ENCODE measurements at regions not wholly inside any gene's neighbourhood (a gene's known extent, or its start where the extent isn't known, plus 50 kb on each side); places are given as distances from the start of the nearest gene placed in this dataset.
A peak's percentile ranks its signal among the peaks of the same experiment; 100 is the strongest.

DNA sequence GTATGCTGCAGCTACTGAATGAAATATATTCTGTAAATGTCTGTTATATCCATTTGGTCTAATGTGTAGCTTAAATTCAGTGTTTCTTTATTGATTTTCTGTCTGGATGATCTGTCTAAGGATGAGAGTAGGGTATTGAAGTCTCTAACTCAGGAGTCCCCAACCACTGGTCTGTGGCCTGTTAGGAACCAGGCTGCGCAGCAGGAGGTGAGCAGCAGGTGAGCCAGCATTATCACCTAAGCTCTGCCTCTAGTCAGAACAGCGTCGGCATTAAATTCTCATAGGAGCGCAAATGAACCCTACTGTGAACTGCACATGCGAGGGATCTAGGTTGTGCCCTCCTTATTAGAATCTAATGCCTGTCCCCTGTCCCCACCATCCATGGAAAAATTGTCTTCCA lies 329.7 kb upstream of the RGS6 start:
- H3K79me1 ChIP-seq (ENCODE audit: low read length), result no peaks in the 10 kb centered on the region
- H2AK5ac ChIP-seq (ENCODE audit: low read length), result no peak overlapping the region
- no CpG with 5 or more reads among the region's 5 CpGs for WGBS (ENCODE audit: extremely low coverage, insufficient coverage, insufficient read length)
- no peaks in the 10 kb centered on the region for H3K9me3 ChIP-seq (ENCODE audit: insufficient read depth, low read depth, low read length)
- H3K79me2 ChIP-seq (ENCODE audit: control insufficient read depth, insufficient read depth, low read length, poor library complexity), result peaks cover 2% of the 10 kb centered on the region
- no peak overlapping the region for H3K9ac ChIP-seq (ENCODE audit: low read length)
- H3K23ac ChIP-seq (ENCODE audit: low read length), result no peak overlapping the region
- no peak overlapping the region for H3K27ac ChIP-seq (ENCODE audit: low read depth, low read length)
- H2BK5ac ChIP-seq (ENCODE audit: low read depth, low read length, poor library complexity), result no peak overlapping the region
- H2BK12ac ChIP-seq (ENCODE audit: low read length), result no peak overlapping the region
- no peak overlapping the region for H3K4ac ChIP-seq (ENCODE audit: low read depth, low read length)
- no peak overlapping the region for H3K18ac ChIP-seq (ENCODE audit: low read length)
- H3K27me3 ChIP-seq (ENCODE audit: insufficient read depth, low read length), result no peaks in the 10 kb centered on the region
- DNase-seq, result no peak
- no peak overlapping the region for H2AFZ ChIP-seq (ENCODE audit: insufficient read depth, low read length, poor library complexity)
- no peak overlapping the region for H4K91ac ChIP-seq (ENCODE audit: low read depth, low read length)
- H3K4me3 ChIP-seq (ENCODE audit: low read depth, low read length), result no peak overlapping the region
- no peak overlapping the region for H4K8ac ChIP-seq (ENCODE audit: low read depth, low read length)
- no peak overlapping the region for H3K4me2 ChIP-seq (ENCODE audit: low read length)
- H4K12ac ChIP-seq (ENCODE audit: low read depth, low read length), result no peak overlapping the region
- no peaks in the 10 kb centered on the region for H3K4me1 ChIP-seq (ENCODE audit: control insufficient read depth in 1 of 2, insufficient read depth in 2 of 2, low read length in 2 of 2)
- H3K36me3 ChIP-seq (ENCODE audit: control insufficient read depth in 1 of 2, insufficient read depth in 2 of 2, low read length in 2 of 2), result peaks cover 0 to 1% of the 10 kb centered on the region in 2 experiments
- H3K14ac ChIP-seq (ENCODE audit: low read length), result no peak overlapping the region
- no peak overlapping the region for H2BK120ac ChIP-seq (ENCODE audit: insufficient read depth, low read length, poor library complexity)

DNA sequence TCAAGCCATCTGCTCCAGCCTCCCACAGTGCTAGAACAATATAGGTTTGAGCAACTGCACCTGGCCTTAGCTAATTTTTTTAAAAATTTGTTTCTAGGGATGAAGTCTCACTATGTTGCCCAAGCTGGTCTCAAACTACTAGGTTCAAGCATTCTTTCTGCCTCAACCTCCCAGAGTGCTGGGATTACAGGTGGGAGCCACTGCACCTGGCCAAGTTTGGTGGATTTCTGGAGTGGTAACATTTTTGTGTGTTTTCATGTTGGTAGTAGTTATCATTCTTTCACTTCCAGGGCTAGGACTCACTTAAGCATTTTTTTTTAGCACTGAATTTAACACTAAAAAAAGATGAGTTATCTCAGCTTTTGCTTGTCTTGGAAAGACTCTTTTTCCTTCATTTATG lies 328.0 kb upstream of the RGS6 start:
- no peak overlapping the region for H3K4me2 ChIP-seq (ENCODE audit: low read length)
- no peak overlapping the region for H2AFZ ChIP-seq (ENCODE audit: insufficient read depth, low read length, poor library complexity)
- H3K9me3 ChIP-seq (ENCODE audit: insufficient read depth, low read depth, low read length), result no peaks in the 10 kb centered on the region
- no peak overlapping the region for H2BK12ac ChIP-seq (ENCODE audit: low read length)
- no peak overlapping the region for H3K27ac ChIP-seq (ENCODE audit: low read depth, low read length)
- H3K18ac ChIP-seq (ENCODE audit: low read length), result no peak overlapping the region
- no peaks in the 10 kb centered on the region for H3K27me3 ChIP-seq (ENCODE audit: insufficient read depth, low read length)
- no peak overlapping the region for H2BK5ac ChIP-seq (ENCODE audit: low read depth, low read length, poor library complexity)
- H3K36me3 ChIP-seq (ENCODE audit: control insufficient read depth in 1 of 2, insufficient read depth in 2 of 2, low read length in 2 of 2), result no peaks in the 10 kb centered on the region
- H4K91ac ChIP-seq (ENCODE audit: low read depth, low read length), result no peak overlapping the region
- no peak overlapping the region for H3K9ac ChIP-seq (ENCODE audit: low read length)
- H3K4me1 ChIP-seq (ENCODE audit: control insufficient read depth in 1 of 2, insufficient read depth in 2 of 2, low read length in 2 of 2), result no peaks in the 10 kb centered on the region
- no peak overlapping the region for H3K23ac ChIP-seq (ENCODE audit: low read length)
- no peak overlapping the region for H3K4ac ChIP-seq (ENCODE audit: low read depth, low read length)
- no peak overlapping the region for H2BK120ac ChIP-seq (ENCODE audit: insufficient read depth, low read length, poor library complexity)
- H4K12ac ChIP-seq (ENCODE audit: low read depth, low read length), result no peak overlapping the region
- no peak overlapping the region for H4K8ac ChIP-seq (ENCODE audit: low read depth, low read length)
- H3K14ac ChIP-seq (ENCODE audit: low read length), result no peak overlapping the region
- no peak overlapping the region for H3K4me3 ChIP-seq (ENCODE audit: low read depth, low read length)
- H3K79me1 ChIP-seq (ENCODE audit: low read length), result no peaks in the 10 kb centered on the region
- peaks cover 2% of the 10 kb centered on the region for H3K79me2 ChIP-seq (ENCODE audit: control insufficient read depth, insufficient read depth, low read length, poor library complexity)
- no peak overlapping the region for H2AK5ac ChIP-seq (ENCODE audit: low read length)
- DNase-seq, result peak; percentile 67 to 84

DNA sequence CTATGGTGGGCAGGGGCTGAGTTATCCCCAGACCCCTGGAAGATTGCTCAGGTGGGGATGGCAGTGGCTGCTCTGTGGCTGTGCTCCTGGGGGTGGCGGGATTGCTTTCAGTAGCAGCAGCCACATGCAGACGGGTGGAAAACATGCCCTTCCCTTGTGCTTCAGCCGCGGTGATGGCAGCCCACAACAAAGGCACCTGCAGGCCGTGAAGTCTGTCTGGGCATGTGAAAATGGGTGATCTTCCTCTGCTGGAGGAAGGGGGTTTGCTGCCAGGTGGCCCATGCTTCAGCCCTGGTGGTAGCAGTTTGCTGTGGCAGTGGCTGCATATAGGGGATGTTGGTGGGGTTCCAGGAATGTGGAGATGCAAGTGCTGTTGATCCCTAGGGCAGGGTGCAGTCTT lies 326.2 kb upstream of the RGS6 start:
- Histone ChIP-seq H3K4me1 (ENCODE audit: control insufficient read depth in 1 of 2, insufficient read depth in 2 of 2, low read length in 2 of 2) (no peaks in the 10 kb centered on the region), H3K79me1 (ENCODE audit: low read length) (no peaks in the 10 kb centered on the region), H2BK120ac (ENCODE audit: insufficient read depth, low read length, poor library complexity) (no peak overlapping the region), H3K36me3 (ENCODE audit: control insufficient read depth in 1 of 2, insufficient read depth in 2 of 2, low read length in 2 of 2) (no peaks in the 10 kb centered on the region), H3K9me3 (ENCODE audit: insufficient read depth, low read depth, low read length) (no peaks in the 10 kb centered on the region), H3K27me3 (ENCODE audit: insufficient read depth, low read length) (no peaks in the 10 kb centered on the region), H4K91ac (ENCODE audit: low read depth, low read length) (no peak overlapping the region), H3K14ac (ENCODE audit: low read length) (no peak overlapping the region), H3K4me2 (ENCODE audit: low read length) (no peak overlapping the region), H3K27ac (ENCODE audit: low read depth, low read length) (no peak overlapping the region), H3K23ac (ENCODE audit: low read length) (no peak overlapping the region), H2BK5ac (ENCODE audit: low read depth, low read length, poor library complexity) (no peak overlapping the region), H2AK5ac (ENCODE audit: low read length) (no peak overlapping the region), H3K4me3 (ENCODE audit: low read depth, low read length) (no peak overlapping the region), H2BK12ac (ENCODE audit: low read length) (no peak overlapping the region), H4K12ac (ENCODE audit: low read depth, low read length) (no peak overlapping the region), H3K79me2 (ENCODE audit: control insufficient read depth, insufficient read depth, low read length, poor library complexity) (peaks cover 2% of the 10 kb centered on the region), H3K18ac (ENCODE audit: low read length) (no peak overlapping the region), H3K9ac (ENCODE audit: low read length) (no peak overlapping the region), H2AFZ (ENCODE audit: insufficient read depth, low read length, poor library complexity) (no peak overlapping the region), H3K4ac (ENCODE audit: low read depth, low read length) (no peak overlapping the region), H4K8ac (ENCODE audit: low read depth, low read length) (no peak overlapping the region)
- WGBS (ENCODE audit: extremely low coverage, insufficient coverage, insufficient read length), result no CpG with 5 or more reads among the region's 5 CpGs
- no peak for DNase-seq

GRCh38 chr14:71606575-71606974 lies 325.7 kb upstream of the RGS6 start:
- no peak overlapping the region for H2AK5ac ChIP-seq (ENCODE audit: low read length)
- no peaks in the 10 kb centered on the region for H3K4me1 ChIP-seq (ENCODE audit: control insufficient read depth in 1 of 2, insufficient read depth in 2 of 2, low read length in 2 of 2)
- no peak for DNase-seq
- no peak overlapping the region for H3K4me3 ChIP-seq (ENCODE audit: low read depth, low read length)
- no peak overlapping the region for H3K27ac ChIP-seq (ENCODE audit: low read depth, low read length)
- H3K9me3 ChIP-seq (ENCODE audit: insufficient read depth, low read depth, low read length), result no peaks in the 10 kb centered on the region
- no peak overlapping the region for H4K8ac ChIP-seq (ENCODE audit: low read depth, low read length)
- peaks cover 2% of the 10 kb centered on the region for H3K79me2 ChIP-seq (ENCODE audit: control insufficient read depth, insufficient read depth, low read length, poor library complexity)
- H3K23ac ChIP-seq (ENCODE audit: low read length), result no peak overlapping the region
- H3K4me2 ChIP-seq (ENCODE audit: low read length), result no peak overlapping the region
- H3K4ac ChIP-seq (ENCODE audit: low read depth, low read length), result no peak overlapping the region
- H3K79me1 ChIP-seq (ENCODE audit: low read length), result no peaks in the 10 kb centered on the region
- H2AFZ ChIP-seq (ENCODE audit: insufficient read depth, low read length, poor library complexity), result no peak overlapping the region
- H2BK120ac ChIP-seq (ENCODE audit: insufficient read depth, low read length, poor library complexity), result no peak overlapping the region
- no peaks in the 10 kb centered on the region for H3K27me3 ChIP-seq (ENCODE audit: insufficient read depth, low read length)
- no peaks in the 10 kb centered on the region for H3K36me3 ChIP-seq (ENCODE audit: control insufficient read depth in 1 of 2, insufficient read depth in 2 of 2, low read length in 2 of 2)
- no peak overlapping the region for H2BK5ac ChIP-seq (ENCODE audit: low read depth, low read length, poor library complexity)
- no peak overlapping the region for H3K14ac ChIP-seq (ENCODE audit: low read length)
- H4K91ac ChIP-seq (ENCODE audit: low read depth, low read length), result no peak overlapping the region
- H4K12ac ChIP-seq (ENCODE audit: low read depth, low read length), result no peak overlapping the region
- no peak overlapping the region for H2BK12ac ChIP-seq (ENCODE audit: low read length)
- no peak overlapping the region for H3K18ac ChIP-seq (ENCODE audit: low read length)
- WGBS (ENCODE audit: extremely low coverage, insufficient coverage, insufficient read length), result no CpG with 5 or more reads among the region's 5 CpGs
- no peak overlapping the region for H3K9ac ChIP-seq (ENCODE audit: low read length)
